OCI-LY3 (cell line): ENCODE measurements at regions not wholly inside any gene's neighbourhood (a gene's known extent, or its start where the extent isn't known, plus 50 kb on each side); places are given as distances from the start of the nearest gene placed in this dataset.

Experiments
- H2AFZ ChIP-seq: fragments of 200-600, 300-600 bp; shearing (Covaris generic); 2 replicates; pipeline ENCODE4 v1.6.0; 2014; ENCODE audit warnings: antibody characterized with exemption, low read depth, low read length
- H3K27ac ChIP-seq: fragments of 200-600, 300-600 bp; sonication (generic); 2 replicates; pipeline ENCODE4 v1.5.1; 2014; ENCODE audit warnings: mild to moderate bottlenecking, low read length, moderate library complexity, mixed read lengths
- H3K27me3 ChIP-seq: fragments of 200-600, 300-600 bp; sonication (generic); 2 replicates; pipeline ENCODE4 v1.6.1; 2014; ENCODE audit warnings: low read depth, low read length, mixed read lengths
- H3K36me3 ChIP-seq: fragments of 200-600, 300-600 bp; sonication (generic); replicated peaks from 2 replicates; pipeline ENCODE3; 2014; ENCODE audit warnings: low read depth, low read length, mixed read lengths
- H3K4me1 ChIP-seq: fragments of 300-600, 200-600 bp; sonication (generic); 2 replicates; pipeline ENCODE4 v1.6.1; 2014; ENCODE audit warnings: low read length, mixed read lengths
- H3K4me2 ChIP-seq: fragments of 200-600, 300-600 bp; sonication (generic); 2 replicates; pipeline ENCODE4 v1.6.1; 2014; ENCODE audit warnings: low read length, mixed read lengths
- H3K4me3 ChIP-seq: fragments of 300-600, 200-600 bp; sonication (generic); 2 replicates; pipeline ENCODE4 v1.5.1; 2014; ENCODE audit warnings: antibody characterized with exemption, mild to moderate bottlenecking, low read length, moderate library complexity
- H3K79me2 ChIP-seq: fragments of 300-600, 200-600 bp; shearing (Covaris generic); 2 replicates; pipeline ENCODE4 v1.6.1; 2014; ENCODE audit warnings: mild to moderate bottlenecking, low read length, mixed read lengths
- H3K9ac ChIP-seq: fragments of 300-600, 200-600 bp; shearing (Covaris generic); 2 replicates; pipeline ENCODE4 v1.6.0; 2014; ENCODE audit warnings: mild to moderate bottlenecking, low read length, moderate library complexity
- H3K9me3 ChIP-seq: fragments of 200-600, 300-600 bp; shearing (Covaris generic); 2 replicates; pipeline ENCODE4 v1.6.1; 2014; ENCODE audit warnings: low read length, mixed read lengths; ENCODE audit not compliant: insufficient read depth
- H4K20me1 ChIP-seq: fragments of 200-600, 300-600 bp; sonication (generic); 2 replicates; pipeline ENCODE4 v1.6.1; 2016; ENCODE audit warnings: low read length, mixed read lengths; ENCODE audit not compliant: insufficient read depth
- EZH2phosphoT487 ChIP-seq: fragments of 200-600 bp; shearing (Covaris generic); IDR thresholded peaks from 2 replicates; pipeline ENCODE4 v1.6.1; 2018; ENCODE audit warnings: antibody characterized with exemption, mixed run types, low read depth
- TF ChIP-seq, protein P1 (sequence below): fragments of 200-600, 300-600 bp; sonication (generic); IDR thresholded peaks from 2 replicates; pipeline ENCODE4 v1.5.1; 2014; ENCODE audit warnings: antibody characterized with exemption, low read length, low read depth

GRCh38 chr2:7458066-7458465 is 540.9 kb downstream of the RNF144A start:
- TF ChIP-seq, protein P1, sequence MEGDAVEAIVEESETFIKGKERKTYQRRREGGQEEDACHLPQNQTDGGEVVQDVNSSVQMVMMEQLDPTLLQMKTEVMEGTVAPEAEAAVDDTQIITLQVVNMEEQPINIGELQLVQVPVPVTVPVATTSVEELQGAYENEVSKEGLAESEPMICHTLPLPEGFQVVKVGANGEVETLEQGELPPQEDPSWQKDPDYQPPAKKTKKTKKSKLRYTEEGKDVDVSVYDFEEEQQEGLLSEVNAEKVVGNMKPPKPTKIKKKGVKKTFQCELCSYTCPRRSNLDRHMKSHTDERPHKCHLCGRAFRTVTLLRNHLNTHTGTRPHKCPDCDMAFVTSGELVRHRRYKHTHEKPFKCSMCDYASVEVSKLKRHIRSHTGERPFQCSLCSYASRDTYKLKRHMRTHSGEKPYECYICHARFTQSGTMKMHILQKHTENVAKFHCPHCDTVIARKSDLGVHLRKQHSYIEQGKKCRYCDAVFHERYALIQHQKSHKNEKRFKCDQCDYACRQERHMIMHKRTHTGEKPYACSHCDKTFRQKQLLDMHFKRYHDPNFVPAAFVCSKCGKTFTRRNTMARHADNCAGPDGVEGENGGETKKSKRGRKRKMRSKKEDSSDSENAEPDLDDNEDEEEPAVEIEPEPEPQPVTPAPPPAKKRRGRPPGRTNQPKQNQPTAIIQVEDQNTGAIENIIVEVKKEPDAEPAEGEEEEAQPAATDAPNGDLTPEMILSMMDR = no peak
- TF ChIP-seq EZH2phosphoT487 = no peak
- Histone ChIP-seq H3K27me3 (no peaks in the 10 kb centered on the region), H3K4me2 (no peak overlapping the region), H3K4me1 (0 out of 2 replicates have a peak, but pooled peaks cover 5% of the 10 kb centered on the region), H3K79me2 (no peaks in the 10 kb centered on the region), H3K36me3 (no peaks in the 10 kb centered on the region), H3K27ac (no peak overlapping the region), H3K9me3 (no peaks in the 10 kb centered on the region), H4K20me1 (no peaks in the 10 kb centered on the region), H3K9ac (no peak overlapping the region), H3K4me3 (no peak overlapping the region), H2AFZ (no peak overlapping the region)

GRCh38 chr2:7467782-7468447 is 550.7 kb downstream of the RNF144A start:
- H3K36me3 ChIP-seq = no peaks in the 10 kb centered on the region
- H3K9me3 ChIP-seq = no peaks in the 10 kb centered on the region
- no peak overlapping the region for H3K4me2 ChIP-seq
- no peaks in the 10 kb centered on the region for H3K79me2 ChIP-seq
- no peak overlapping the region for H2AFZ ChIP-seq
- H3K4me1 ChIP-seq = no peaks in the 10 kb centered on the region
- no peaks in the 10 kb centered on the region for H4K20me1 ChIP-seq
- TF ChIP-seq, protein P1 = no peak
- TF ChIP-seq EZH2phosphoT487 = no peak
- H3K4me3 ChIP-seq = no peak overlapping the region
- peaks cover under 1% of the 10 kb centered on the region; the same call in 1 of the 2 replicates for H3K27me3 ChIP-seq
- H3K9ac ChIP-seq = no peak overlapping the region
- H3K27ac ChIP-seq = no peak overlapping the region

DNA sequence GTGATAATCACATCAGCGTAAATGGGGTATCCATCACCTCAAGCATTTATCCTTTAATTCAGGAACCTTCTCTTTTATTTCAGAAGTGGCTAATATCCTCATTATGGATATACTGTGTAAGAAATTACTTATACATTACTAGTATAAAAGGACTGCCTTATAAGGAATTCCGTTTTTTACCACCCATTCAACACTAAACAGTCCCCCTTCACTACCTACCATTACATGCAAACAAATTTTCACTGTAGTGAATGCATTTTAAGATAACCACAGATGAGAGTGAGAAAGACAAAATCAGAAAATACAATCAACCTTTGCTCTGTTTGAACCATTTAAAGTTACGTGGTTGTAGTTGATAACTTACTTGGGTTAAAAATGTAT is 551.2 kb downstream of the RNF144A start:
- Histone ChIP-seq H2AFZ (no peak overlapping the region), H4K20me1 (no peaks in the 10 kb centered on the region), H3K9ac (no peak overlapping the region), H3K27me3 (peaks cover 6% of the 10 kb centered on the region; the same call in 1 of the 2 replicates), H3K4me3 (no peak overlapping the region), H3K79me2 (no peaks in the 10 kb centered on the region), H3K4me1 (no peaks in the 10 kb centered on the region), H3K27ac (no peak overlapping the region), H3K9me3 (no peaks in the 10 kb centered on the region), H3K36me3 (no peaks in the 10 kb centered on the region), H3K4me2 (no peak overlapping the region)
- TF ChIP-seq, protein P1 = no peak
- no peak for TF ChIP-seq EZH2phosphoT487

GRCh38 chr2:7468955-7469354 is 551.7 kb downstream of the RNF144A start:
- no peak for TF ChIP-seq EZH2phosphoT487
- TF ChIP-seq, protein P1 = no peak
- Histone ChIP-seq H2AFZ (no peak overlapping the region), H3K9ac (no peak overlapping the region), H3K27ac (no peak overlapping the region), H3K4me3 (no peak overlapping the region), H3K79me2 (no peaks in the 10 kb centered on the region), H3K4me2 (no peak overlapping the region), H3K27me3 (peaks cover 6% of the 10 kb centered on the region; the same call in 1 of the 2 replicates), H3K4me1 (no peaks in the 10 kb centered on the region), H4K20me1 (no peaks in the 10 kb centered on the region), H3K36me3 (no peaks in the 10 kb centered on the region), H3K9me3 (no peaks in the 10 kb centered on the region)
